ENCODE measurements at regions not wholly inside any gene's neighbourhood (a gene's known extent, or its start where the extent isn't known, plus 50 kb on each side); places are given as distances from the start of the nearest gene placed in this dataset.
"Not testable (repeated sequence)": the region's sequence is repeated elsewhere in the genome, so short reads cannot be mapped to it uniquely, and the experiment has no call there.

DNA sequence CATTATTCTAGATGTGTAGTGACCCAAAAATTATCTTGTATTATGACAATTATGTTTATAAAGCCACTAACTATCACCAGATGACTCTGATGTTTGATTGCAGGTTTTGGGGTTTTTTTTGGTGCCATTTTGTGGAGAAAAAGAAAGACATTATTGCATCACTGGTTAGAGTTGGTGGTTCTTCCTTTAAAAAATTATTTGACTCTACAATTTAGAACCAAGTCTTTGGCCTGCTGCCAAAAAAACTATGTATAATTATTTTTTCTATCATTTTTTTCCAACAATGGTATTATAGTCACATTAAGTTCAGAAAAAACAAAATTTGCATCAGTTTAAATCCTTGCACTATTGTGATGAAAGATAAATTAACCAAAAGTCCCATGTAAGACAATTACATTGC, 258.6 kb upstream of the GRM7 start:
- DNase-seq: no peak

DNA sequence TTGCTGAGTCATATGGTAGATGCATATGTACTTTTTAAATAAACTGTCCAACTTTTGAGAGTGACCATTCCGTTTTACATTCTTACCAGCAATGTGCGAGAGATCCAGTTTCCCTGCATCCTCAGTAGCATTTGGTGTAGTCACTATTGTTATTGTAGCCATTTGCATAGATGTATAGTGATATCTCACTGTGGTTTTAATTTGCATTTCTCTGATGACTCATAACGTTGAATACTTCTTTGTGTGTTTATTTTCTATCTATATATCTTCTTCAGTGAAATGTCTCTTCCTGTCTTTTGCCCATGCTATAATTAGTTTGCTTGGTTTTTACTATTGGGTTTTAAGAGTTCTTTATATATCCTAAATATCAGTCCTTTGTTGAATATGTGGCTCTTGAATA, 255.7 kb upstream of the GRM7 start:
- no peak for DNase-seq

DNA sequence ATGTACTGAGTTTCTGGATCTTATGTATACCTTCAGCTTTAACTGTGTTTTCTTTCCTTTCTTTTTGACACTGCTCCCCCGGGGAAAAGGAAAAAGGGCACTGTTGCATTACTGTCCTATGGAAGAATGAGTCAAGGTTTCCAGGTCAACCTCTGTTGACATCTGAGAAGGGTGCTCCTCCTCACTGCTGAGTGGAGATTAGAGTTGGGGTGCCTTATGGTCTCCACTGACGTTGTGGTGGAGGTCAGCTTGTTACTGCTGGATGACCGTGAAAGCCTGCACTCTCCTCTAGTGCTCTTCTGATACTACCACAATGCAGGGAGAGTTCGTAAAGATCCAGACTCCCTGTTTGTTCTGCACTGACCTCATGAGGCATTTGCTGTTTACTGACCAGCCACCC, 252.1 kb upstream of the GRM7 start:
- DNase-seq: no peak

DNA sequence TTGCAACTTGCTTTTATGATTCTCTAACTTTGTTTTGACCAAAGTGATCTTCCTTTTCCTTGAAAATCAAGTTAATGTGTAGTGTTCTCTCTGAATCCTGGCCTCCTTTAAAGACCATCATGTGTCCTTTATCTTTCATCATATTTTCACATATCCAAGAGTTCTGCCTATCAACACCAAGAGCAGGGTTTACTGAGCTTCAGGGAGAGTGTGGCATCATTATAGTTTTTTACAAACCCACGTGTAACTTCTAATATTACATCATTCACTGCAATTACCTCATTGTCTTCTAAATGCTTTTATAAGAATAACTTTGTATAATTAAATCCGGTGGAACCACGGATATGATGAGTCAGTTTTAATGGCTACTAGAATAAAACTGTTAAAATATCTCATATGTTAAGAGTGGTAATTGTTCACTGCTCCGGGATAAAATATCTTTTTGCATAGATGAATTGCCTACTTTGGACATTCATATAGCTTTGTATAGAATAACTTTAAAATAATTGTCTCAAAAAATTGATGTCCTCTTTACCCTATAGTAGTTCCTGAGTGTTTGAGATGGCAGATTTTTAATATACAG, 248.8 kb upstream of the GRM7 start:
- DNase-seq: no peak

DNA sequence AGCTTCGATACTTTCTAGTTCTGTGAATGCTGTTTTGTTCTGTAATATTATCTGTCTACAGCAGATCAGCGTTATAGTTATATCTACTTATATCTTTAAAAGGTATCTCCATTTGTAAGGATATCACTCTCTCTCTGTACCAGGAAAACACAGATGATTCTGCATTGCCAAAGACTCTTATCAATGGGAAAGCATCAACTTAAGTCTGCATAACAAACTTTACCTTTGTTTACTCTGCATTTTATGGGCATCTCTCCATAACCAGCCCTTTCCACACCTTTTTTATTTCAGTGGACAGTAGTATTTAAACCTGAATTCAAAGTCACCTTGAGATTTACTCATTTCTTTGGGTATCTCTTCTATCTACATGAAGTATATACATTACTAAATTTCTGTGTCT, 238.7 kb upstream of the GRM7 start:
- no peak for DNase-seq

DNA sequence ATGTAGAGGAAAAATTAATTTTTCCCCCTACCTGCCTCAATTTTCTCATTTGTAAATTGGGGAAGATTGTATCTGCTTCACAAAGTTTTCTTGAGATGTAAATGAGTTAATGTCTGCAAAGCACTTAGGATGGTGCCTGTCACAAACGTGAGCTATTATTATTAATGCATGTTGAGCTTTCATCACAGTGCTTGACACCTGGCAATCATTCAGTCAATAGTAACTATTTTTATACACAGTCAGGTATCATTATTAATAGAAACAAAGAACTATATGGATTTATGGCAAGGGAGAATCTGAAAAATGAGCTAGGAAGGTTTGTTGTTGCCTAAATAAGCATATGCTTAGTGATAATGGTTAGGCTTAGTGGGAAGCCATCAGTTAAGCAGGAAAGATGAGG, 238.2 kb upstream of the GRM7 start:
- DNase-seq: no peak

DNA sequence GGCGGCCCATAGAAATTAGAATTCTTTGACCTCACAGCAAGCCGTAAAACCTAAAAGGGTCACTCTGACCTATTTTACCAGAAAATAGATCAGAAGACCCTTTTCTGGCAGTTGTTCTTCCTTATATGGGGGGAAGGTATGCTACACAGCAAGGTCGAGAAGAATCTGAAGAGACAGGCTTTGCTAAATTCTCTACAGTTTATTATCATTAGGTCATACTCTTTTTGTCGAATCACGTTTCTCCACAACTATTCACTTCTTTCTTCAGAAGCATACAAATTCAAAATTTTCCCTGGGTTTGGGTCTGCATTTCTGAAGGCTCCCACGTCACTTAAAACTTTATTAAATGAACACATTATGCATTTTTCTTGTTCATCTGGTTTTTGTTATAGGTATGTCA, 229.5 kb upstream of the GRM7 start:
- no peak for DNase-seq

DNA sequence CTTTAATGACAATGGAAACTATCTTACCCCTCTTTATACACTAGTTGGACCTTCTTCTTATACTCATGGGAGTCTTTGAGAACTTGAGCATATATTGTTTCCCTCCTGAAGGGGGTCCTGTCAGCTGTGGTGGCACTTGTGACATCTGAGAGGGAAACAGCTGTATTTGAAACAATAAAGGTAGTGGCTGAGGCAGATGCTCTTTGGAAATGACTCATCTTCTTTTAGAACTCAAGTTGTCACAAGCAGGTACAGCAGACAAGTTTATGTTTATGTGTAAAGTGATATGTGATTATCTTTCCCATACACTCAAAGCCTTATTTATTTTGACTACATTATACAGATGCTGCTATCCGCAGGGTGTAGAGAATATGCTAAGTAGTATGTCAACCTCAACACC, 220.0 kb upstream of the GRM7 start:
- DNase-seq: no peak

DNA sequence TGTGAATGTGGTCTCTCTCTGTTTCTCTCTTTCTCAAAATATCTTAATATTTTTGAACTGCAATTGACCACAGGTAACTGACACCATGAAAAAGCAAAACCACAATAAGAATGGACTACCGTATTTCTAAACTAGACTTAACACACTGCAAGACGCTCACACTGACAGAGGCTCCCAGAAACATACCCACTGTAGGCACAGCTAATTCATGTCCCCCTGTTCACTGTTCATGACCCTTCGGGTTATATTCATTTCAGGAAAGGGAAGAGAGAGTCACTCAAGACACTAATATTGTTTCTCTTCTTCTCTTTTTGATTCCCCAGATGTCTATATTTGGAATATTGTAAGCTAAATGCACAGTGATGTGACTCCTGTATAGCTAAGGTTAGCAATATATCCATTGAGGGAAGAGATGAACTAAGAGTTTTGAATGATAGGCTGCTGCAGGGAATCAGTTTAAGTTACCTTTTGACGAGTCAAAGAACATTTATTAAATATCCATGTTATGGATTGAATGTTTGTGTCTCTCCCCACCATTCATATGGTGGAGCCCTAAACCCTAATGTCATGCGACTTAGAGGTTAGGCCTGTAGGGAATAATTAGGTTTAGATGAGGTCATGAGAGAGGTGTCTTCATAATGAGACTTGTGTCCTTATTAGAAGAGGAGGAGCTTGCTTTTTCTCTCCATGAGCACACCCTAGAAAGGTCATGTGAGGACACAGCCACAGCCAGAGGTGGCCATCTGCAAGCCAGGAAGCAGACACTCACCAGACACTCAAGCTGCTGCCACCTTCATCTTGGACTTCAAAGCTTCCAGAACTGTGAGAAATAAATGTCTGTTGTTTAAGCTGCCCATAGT, 216.6 kb upstream of the GRM7 start:
- no peak for DNase-seq

DNA sequence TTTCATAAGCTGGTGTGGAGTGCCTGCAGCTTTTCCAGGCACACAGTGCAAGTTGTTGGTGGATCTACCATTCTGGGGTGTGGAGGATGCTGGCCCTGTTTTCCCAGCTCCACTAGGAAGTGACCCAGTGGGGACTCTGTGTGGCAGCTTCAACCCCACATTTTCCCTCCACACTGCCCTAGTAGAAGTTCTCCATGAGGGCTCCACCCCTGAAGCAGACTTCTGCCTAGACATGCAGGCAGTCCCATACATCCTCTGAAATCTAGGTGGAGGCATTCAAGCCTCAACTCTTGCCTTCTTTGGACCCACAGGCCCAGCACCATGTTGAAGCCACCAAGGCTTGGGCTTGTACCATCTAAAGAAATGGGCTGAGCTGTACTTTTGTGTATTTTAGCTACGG, 206.2 kb upstream of the GRM7 start:
- DNase-seq: no peak

DNA sequence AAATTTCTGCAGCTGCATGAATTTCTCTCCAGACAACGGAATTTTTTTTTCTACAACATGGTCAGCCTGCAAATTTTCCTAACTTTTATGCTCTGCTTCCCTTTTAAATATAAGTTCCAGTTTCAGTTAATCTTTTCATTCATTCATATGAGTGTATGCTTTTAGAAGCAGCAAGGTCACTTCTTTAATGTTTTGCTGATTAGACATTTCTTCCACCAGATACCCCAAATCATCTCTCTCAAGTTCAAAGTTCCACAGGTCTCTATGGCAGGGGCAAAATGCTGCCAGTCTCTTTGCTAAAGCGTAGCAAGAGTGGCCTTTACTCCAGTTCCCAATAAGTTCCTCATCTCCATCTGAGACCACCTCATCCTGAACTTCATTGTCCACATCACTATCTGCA, 205.6 kb upstream of the GRM7 start:
- DNase-seq: no peak

DNA sequence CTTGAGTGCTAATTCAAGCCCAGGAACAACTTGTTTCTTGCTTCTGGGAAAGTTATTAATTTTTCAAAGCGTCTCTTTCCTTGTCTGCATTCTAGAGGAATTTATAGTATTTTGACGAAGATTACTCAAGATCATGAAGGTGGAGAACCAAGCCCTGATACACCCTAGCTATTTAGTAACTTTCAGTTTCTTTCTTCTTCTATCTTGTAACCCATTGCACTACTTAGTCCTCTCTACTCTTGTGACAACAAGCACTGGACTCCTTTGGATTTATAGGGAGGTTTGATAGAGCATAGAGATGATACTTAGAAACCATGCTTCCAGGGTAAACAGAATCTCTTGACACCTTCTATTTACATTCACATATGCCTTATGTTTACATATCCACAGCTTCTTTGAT, 203.3 kb upstream of the GRM7 start:
- DNase-seq: no peak

DNA sequence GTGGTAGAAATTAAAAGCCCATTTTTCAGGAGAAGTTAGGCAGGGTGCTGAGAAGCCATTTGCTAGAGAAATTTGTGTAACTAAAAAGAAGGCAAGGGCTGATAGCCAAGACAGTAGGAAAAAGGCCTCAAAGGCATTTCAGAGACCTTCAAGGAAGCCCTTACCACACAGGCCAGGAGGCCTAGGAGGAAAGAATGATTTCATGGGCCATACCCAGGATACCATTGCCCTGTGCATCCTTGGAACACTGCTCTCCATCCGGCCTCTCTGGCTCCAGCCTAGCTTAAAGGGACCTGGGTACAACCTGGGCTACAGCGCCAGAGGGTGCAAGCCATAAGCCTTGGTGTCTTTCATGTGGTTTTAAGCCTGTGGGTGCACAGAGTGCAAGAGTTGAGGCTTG, 193.6 kb upstream of the GRM7 start:
- DNase-seq: no peak

DNA sequence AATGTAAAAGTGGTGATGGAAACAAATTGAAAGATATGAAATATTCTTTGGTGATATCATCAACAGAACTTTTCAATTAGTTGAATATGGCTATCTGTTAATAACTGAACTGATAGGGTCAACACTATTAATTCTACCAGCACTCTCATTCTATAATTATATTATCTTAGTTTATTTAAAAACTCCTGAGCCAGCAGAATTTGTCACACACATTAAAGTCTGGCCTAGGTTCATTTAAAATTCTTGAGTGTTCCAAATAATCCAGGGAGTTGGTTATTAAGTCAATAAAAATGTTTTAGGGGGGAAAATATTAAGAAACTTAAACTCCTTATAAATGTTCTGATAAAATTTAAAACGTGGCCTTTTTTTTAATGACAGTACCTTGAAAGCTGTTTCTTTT, 189.6 kb upstream of the GRM7 start:
- no peak for DNase-seq

DNA sequence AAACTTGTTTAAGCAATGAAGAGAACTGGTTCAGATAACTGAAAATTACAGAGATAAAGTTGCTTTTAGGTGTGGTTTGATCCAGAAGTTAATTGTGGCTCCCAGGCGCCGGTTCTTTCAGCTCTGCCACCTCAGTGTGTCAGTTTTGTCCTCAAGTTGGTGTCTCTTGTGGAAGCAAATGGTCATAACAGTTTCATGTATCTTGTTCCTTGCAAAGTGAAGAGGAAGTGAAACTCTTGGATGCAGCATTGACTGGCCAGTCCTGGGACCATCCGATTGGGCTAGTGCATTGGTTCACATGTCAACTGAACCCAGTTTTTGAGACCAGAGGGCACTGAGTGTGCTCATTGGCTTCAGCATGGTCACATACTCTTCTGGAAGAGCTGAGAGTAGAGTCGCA, 181.4 kb upstream of the GRM7 start:
- no peak for DNase-seq

DNA sequence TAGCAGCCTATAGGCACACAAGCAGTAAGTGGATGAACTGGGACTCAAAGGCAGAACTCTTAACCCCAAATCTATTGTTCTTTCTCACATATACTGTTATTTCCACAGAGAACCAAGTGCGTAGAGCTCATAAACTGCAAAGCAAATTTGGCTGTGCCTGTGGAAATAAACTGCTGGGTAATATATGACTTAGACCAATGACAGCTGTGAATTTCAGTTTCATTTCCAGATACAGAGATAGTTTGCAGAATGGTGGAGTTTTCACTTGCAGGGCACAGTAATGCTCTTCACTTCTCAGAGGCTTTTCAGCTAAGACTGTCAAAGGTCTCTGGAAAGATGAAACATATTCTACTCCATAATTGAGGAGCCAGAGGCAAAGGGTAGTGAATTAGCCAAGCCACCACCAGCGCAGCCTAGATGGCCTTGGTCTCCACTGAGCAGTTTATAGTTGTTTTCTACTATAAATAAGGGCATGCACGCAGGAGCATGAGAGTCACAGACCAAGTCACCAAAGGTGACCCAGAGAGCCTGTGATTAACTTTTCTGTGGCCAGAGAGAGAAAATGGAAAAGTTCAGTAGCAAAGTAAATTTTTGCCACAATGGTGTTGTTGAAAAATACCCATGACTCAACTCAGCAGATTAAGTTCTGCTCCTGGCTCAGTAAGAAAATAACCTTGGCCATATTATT, 180.7 kb upstream of the GRM7 start:
- no peak for DNase-seq

DNA sequence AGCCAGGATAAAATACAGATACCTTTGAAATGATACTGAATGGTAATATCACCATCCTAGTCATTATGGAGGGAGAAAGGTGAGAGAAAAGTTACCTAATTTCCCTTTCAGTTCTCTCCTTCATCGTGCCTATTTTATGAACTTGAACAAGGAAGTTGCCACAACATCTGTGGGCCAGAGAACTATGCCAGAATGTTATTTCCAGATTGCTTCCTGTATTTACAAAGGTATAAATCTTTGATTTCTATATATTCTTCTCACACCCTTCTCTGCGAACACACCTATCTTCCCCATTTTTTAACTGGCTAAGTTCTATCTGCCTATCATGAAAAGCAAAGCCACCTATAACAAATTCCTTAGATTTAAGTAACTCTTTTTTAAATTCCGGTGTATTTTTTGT, 163.6 kb upstream of the GRM7 start:
- DNase-seq: no peak

DNA sequence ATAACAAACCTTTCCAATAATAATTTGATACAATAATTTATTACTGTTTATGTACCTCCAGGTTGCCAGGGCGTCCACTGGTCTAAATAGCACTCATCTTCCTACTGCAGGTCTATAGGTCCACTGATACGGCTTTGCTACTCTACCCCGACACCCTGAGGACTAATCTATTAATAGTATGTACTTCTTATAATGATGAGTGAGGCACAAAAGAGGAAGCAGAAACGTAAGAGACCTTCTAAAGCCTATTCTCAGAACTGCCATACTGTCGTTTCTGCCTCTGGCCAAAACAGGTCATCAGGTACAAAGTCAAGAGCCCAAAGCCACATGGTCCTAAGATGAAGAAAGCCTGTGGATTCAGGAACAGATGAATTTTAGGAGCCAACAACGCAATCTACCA, 163.2 kb upstream of the GRM7 start:
- DNase-seq: no peak

DNA sequence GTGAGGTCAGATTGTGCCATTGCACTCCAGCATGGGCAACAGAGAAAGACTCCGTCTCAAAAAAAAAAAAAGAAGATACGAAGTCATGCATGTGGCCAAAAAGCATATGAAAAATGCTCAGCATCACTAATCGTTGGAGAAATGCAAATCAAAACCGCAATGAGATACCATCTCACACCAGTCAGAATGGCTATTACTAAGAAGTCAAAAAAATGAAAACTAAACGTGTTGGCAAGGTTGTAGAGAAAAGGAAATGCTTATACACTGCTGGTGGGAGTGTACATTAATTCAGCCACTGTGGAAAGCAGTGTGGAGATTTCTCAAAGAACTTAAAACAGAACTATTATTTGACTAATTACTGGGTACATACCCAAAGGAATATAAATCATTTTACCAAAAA, 156.1 kb upstream of the GRM7 start:
- not testable (repeated sequence) for DNase-seq

DNA sequence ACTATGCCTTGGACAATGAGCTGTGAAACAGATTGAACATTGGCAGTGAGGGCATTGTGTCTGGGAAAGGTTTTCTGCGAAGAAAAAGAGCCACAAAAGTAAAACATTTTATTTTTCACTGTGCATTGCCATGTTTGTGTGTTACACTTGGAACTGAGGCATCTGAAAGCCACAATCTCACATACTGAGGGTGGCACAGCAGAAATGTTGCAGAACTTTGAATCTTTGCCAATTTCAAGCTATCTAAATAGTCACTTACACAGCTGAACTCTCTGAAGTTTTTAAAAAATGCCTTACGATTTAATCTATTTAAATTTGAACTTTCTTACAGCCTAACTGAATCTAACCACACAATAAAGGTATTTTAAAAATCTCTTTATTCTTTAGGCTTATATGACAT, 154.1 kb upstream of the GRM7 start:
- no peak for DNase-seq

DNA sequence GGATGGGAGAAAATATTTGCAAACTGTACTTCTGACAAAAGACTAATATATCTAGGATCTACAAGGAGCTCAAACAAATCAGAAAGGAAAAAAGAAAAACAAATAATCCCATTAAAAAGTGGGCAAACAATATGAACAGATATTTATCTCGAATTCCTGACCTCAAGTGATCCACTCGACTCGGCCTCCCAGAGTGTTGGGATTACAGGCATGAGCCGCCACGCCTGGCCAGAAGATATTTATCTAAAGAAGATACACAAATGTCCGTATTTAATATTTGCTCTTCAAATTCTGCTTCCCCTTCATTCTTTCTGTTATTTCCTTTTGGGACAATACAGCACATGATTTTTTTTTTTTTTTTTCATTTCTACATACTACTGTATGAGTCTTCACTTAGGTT, 151.7 kb upstream of the GRM7 start:
- no peak for DNase-seq

DNA sequence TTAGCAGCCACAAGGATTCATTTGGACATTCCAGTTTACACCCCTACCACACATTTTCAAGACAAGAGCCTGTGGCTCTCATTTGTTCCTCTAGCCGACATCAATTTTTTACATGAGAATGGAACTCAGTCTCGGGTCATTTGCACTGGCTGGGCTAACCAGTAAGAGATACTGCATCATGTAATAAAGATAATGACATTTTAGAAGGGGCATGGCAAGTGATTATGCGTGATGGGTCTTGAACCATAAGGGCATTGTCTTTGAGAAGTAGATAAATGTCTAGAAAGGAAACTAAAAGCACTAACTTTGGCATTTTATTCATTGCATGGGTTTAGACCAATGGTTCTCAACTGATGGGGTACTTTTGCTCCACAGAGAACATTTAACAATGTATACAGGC, 146.0 kb upstream of the GRM7 start:
- DNase-seq: no peak

DNA sequence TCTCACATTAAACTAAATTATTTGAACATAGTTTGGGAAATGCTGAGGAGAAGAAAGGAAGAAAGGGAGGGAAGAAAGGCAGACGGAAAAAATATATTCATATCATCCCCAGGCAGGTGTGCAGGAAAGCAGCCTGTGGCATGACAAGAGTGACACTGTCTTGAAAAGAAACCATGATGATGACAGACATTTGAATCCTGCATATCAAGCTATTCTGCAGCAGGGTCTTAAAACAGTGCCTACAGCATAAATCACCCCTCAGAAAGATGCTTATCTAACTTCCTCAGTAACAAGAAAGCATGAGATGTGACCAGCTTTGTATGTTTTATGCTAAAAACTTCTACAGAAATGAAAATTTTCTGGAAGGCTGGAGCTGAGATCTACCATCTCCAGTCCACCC, 144.5 kb upstream of the GRM7 start:
- no peak for DNase-seq

All from occipital lobe (tissue), 1 donor.